ENCODE measurements at regions not wholly inside any gene's neighbourhood (a gene's known extent, or its start where the extent isn't known, plus 50 kb on each side); places are given as distances from the start of the nearest gene placed in this dataset.

DNA sequence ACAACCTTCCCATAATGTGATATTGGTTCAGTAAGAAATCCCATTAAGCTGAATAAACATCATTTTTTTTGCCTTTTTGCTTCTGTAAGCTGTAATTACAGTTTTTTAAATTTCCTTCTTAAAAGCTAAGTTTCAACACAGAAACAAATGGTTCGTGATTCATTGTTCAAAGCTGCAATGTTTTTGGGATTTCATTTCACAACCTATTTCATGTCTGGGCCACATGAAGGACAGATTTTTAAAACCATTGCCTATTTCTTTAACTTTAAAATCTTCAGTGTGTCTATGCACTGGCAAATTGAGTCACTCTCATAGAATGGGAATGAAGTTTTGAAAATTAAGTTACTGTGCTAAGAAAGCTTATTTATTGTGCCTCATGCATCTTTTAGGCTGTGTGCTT is 66.9 kb downstream of the TFPI2 start:
- H3K27me3 ChIP-seq (ENCODE audit: control insufficient read depth, extremely low read depth, insufficient read depth, low read length): peaks cover 3% of the 10 kb centered on the region
- no peaks in the 10 kb centered on the region for H4K20me1 ChIP-seq (ENCODE audit: control insufficient read depth, extremely low read depth, insufficient read depth, low read length)
- no peaks in the 10 kb centered on the region for H3K36me3 ChIP-seq (ENCODE audit: control insufficient read depth in 2 of 2, extremely low read depth in 1 of 2, insufficient read depth in 2 of 2, low read length in 2 of 2)
- no peaks in the 10 kb centered on the region for H3K79me2 ChIP-seq (ENCODE audit: control insufficient read depth, insufficient read depth, low read length)
- H3K9me1 ChIP-seq (ENCODE audit: control insufficient read depth, extremely low read depth, insufficient read depth, low read length): no peaks in the 10 kb centered on the region
- no peak overlapping the region for H3K4me2 ChIP-seq (ENCODE audit: control insufficient read depth, extremely low read depth, insufficient read depth, low read depth, low read length)
- no peak overlapping the region for H3K4me3 ChIP-seq (ENCODE audit: control insufficient read depth in 2 of 3, extremely low read depth in 1 of 3, insufficient read depth in 2 of 3, low read depth in 1 of 3, low read length in 3 of 3)
- TF ChIP-seq, protein P1, sequence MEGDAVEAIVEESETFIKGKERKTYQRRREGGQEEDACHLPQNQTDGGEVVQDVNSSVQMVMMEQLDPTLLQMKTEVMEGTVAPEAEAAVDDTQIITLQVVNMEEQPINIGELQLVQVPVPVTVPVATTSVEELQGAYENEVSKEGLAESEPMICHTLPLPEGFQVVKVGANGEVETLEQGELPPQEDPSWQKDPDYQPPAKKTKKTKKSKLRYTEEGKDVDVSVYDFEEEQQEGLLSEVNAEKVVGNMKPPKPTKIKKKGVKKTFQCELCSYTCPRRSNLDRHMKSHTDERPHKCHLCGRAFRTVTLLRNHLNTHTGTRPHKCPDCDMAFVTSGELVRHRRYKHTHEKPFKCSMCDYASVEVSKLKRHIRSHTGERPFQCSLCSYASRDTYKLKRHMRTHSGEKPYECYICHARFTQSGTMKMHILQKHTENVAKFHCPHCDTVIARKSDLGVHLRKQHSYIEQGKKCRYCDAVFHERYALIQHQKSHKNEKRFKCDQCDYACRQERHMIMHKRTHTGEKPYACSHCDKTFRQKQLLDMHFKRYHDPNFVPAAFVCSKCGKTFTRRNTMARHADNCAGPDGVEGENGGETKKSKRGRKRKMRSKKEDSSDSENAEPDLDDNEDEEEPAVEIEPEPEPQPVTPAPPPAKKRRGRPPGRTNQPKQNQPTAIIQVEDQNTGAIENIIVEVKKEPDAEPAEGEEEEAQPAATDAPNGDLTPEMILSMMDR (optimal IDR thresholded peaks at IDR 0.05 in 1 of 3, IDR thresholded peaks at IDR 0.05 in 1 of 3, conservative IDR thresholded peaks at IDR 0.05 in 1 of 3; ENCODE audit: extremely low read depth in 1 of 3, insufficient read depth in 2 of 3, low read length in 3 of 3): no peak
- no peak for TF ChIP-seq EZH2 (IDR thresholded peaks at IDR 0.05; ENCODE audit: low read length)
- H3K27ac ChIP-seq (ENCODE audit: control insufficient read depth, insufficient read depth, low read length): no peak overlapping the region
- H3K4me1 ChIP-seq (ENCODE audit: control insufficient read depth, extremely low read depth, insufficient read depth, low read length): no peaks in the 10 kb centered on the region
- no peak overlapping the region for H2AFZ ChIP-seq (ENCODE audit: control insufficient read depth, low read length)
- no peak for DNase-seq (ENCODE audit: low read depth, low spot score)
- dilution Hi-C loops (cut with MboI; ENCODE audit: extremely low pct_ligation_motif_present, low sequenced_read_pairs): no loop called here
- FAIRE-seq: no peak
- no peak overlapping the region for H3K9ac ChIP-seq (ENCODE audit: control insufficient read depth, extremely low read depth, insufficient read depth, low read length)
- no peaks in the 10 kb centered on the region for H3K9me3 ChIP-seq (ENCODE audit: control insufficient read depth, low read depth, low read length)

DNA sequence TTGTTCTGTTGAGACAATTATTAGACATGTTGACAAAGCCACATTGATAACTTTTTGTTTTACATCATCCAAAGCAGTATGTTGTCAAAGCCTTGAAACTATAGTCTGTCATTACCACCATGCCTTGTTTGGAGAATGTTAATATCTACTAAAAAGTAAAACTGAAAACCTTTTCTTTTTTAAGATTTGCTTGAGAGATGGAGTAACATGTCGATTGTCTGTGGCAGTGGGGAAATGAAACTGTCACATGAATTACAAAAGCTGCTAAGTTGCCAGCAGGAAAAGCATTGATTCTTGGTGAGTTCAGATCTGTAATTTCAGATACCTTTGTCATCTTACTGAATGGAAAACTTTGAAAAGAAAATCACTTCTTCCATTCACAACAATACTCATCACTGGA is 69.1 kb downstream of the TFPI2 start:
- no peak overlapping the region for H3K4me2 ChIP-seq (ENCODE audit: control insufficient read depth, extremely low read depth, insufficient read depth, low read depth, low read length)
- H4K20me1 ChIP-seq (ENCODE audit: control insufficient read depth, extremely low read depth, insufficient read depth, low read length): no peaks in the 10 kb centered on the region
- dilution Hi-C loops (cut with MboI; ENCODE audit: extremely low pct_ligation_motif_present, low sequenced_read_pairs): no loop called here
- H3K9ac ChIP-seq (ENCODE audit: control insufficient read depth, extremely low read depth, insufficient read depth, low read length): no peak overlapping the region
- H3K27me3 ChIP-seq (ENCODE audit: control insufficient read depth, extremely low read depth, insufficient read depth, low read length): peaks cover 3% of the 10 kb centered on the region
- no peak for FAIRE-seq
- no peaks in the 10 kb centered on the region for H3K9me3 ChIP-seq (ENCODE audit: control insufficient read depth, low read depth, low read length)
- no peaks in the 10 kb centered on the region for H3K9me1 ChIP-seq (ENCODE audit: control insufficient read depth, extremely low read depth, insufficient read depth, low read length)
- H3K4me3 ChIP-seq (ENCODE audit: control insufficient read depth in 2 of 3, extremely low read depth in 1 of 3, insufficient read depth in 2 of 3, low read depth in 1 of 3, low read length in 3 of 3): no peak overlapping the region
- DNase-seq (ENCODE audit: low read depth, low spot score): no peak
- no peak overlapping the region for H2AFZ ChIP-seq (ENCODE audit: control insufficient read depth, low read length)
- no peaks in the 10 kb centered on the region for H3K79me2 ChIP-seq (ENCODE audit: control insufficient read depth, insufficient read depth, low read length)
- no peaks in the 10 kb centered on the region for H3K4me1 ChIP-seq (ENCODE audit: control insufficient read depth, extremely low read depth, insufficient read depth, low read length)
- H3K27ac ChIP-seq (ENCODE audit: control insufficient read depth, insufficient read depth, low read length): no peak overlapping the region
- TF ChIP-seq, protein P1 (optimal IDR thresholded peaks at IDR 0.05 in 1 of 3, IDR thresholded peaks at IDR 0.05 in 1 of 3, conservative IDR thresholded peaks at IDR 0.05 in 1 of 3; ENCODE audit: extremely low read depth in 1 of 3, insufficient read depth in 2 of 3, low read length in 3 of 3): no peak
- no peak for TF ChIP-seq EZH2 (IDR thresholded peaks at IDR 0.05; ENCODE audit: low read length)
- H3K36me3 ChIP-seq (ENCODE audit: control insufficient read depth in 2 of 2, extremely low read depth in 1 of 2, insufficient read depth in 2 of 2, low read length in 2 of 2): no peaks in the 10 kb centered on the region

Data from keratinocyte (primary cell).